Chondrocyte (in vitro differentiated cells): ENCODE measurements at regions not wholly inside any gene's neighbourhood (a gene's known extent, or its start where the extent isn't known, plus 50 kb on each side); places are given as distances from the start of the nearest gene placed in this dataset.

ENCODE experiments used
- DNase-seq: peaks from one replicate; pipeline ENCODE4 v3.0.0; 2021; ENCODE audit warnings: mixed read lengths, low spot score
- H3K27ac Mint-ChIP-seq: one replicate; pipeline ENCODE4 v1.8.0; 2021; ENCODE audit warnings: mild to moderate bottlenecking, moderate library complexity, mixed read lengths; ENCODE audit not compliant: unreplicated experiment
- H3K27me3 Mint-ChIP-seq: 2 replicates; pipeline ENCODE4 v1.8.0; 2021; ENCODE audit warnings: low read depth, mixed read lengths
- H3K36me3 Mint-ChIP-seq: 2 replicates; pipeline ENCODE4 v1.8.0; 2021; ENCODE audit warnings: low read depth, mixed read lengths
- H3K4me1 Mint-ChIP-seq: 2 replicates; pipeline ENCODE4 v1.8.0; 2021; ENCODE audit warnings: low read depth, mild to moderate bottlenecking, mixed read lengths
- H3K4me3 Mint-ChIP-seq: one replicate; pipeline ENCODE4 v1.8.0; 2021; ENCODE audit warnings: mild to moderate bottlenecking, moderate library complexity, mixed read lengths; ENCODE audit not compliant: unreplicated experiment
- H3K9me3 Mint-ChIP-seq: 2 replicates; pipeline ENCODE4 v1.8.0; 2021; ENCODE audit warnings: low read depth, mixed read lengths
- TF ChIP-seq, protein P1 (sequence below): fragments of 200-600 bp; sonication (generic); IDR thresholded peaks from 2 replicates; pipeline ENCODE4 v1.5.0; 2021; ENCODE audit warnings: antibody characterized with exemption, mild to moderate bottlenecking, moderate library complexity

DNA sequence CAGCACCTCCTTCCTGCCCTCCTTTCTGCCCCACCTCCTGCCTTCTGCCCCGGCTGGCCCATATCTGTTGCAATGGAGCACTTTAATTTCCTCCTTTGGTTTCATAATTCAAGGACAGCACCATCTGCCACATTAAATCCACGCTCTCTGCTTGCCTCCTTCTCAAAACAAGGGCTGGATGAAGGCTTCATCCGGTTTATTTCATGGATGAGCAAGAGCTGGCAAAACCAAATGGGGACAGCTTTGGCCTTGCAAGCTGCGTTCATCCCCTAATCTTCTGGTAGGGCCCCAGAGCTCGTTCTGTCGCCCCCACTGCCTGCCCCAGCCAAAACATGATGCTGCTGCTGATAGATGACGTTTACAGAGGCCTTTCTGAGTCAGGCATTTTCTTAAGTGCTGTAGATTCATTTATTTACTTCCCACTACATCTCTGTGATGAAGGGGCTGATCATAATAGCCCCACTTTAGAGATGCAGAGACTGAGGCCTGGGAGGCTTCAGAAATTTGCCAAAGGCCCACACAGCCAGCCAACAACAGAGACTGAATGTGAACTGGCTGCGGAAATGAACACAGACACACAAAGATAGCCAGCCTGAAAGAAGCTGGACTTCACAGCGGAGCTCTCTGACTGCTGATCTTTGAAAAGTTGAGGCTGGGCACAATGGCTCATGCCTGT lies 115.6 kb upstream of the CPEB4 start:
- no peaks in the 10 kb centered on the region for H3K27me3 Mint-ChIP-seq
- H3K4me3 Mint-ChIP-seq: no peak overlapping the region
- H3K4me1 Mint-ChIP-seq: peaks cover 3% of the 10 kb centered on the region
- H3K36me3 Mint-ChIP-seq: no peaks in the 10 kb centered on the region
- H3K27ac Mint-ChIP-seq: no peak overlapping the region
- TF ChIP-seq, protein P1, sequence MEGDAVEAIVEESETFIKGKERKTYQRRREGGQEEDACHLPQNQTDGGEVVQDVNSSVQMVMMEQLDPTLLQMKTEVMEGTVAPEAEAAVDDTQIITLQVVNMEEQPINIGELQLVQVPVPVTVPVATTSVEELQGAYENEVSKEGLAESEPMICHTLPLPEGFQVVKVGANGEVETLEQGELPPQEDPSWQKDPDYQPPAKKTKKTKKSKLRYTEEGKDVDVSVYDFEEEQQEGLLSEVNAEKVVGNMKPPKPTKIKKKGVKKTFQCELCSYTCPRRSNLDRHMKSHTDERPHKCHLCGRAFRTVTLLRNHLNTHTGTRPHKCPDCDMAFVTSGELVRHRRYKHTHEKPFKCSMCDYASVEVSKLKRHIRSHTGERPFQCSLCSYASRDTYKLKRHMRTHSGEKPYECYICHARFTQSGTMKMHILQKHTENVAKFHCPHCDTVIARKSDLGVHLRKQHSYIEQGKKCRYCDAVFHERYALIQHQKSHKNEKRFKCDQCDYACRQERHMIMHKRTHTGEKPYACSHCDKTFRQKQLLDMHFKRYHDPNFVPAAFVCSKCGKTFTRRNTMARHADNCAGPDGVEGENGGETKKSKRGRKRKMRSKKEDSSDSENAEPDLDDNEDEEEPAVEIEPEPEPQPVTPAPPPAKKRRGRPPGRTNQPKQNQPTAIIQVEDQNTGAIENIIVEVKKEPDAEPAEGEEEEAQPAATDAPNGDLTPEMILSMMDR: no peak
- H3K9me3 Mint-ChIP-seq: no peaks in the 10 kb centered on the region
- no peak for DNase-seq

DNA sequence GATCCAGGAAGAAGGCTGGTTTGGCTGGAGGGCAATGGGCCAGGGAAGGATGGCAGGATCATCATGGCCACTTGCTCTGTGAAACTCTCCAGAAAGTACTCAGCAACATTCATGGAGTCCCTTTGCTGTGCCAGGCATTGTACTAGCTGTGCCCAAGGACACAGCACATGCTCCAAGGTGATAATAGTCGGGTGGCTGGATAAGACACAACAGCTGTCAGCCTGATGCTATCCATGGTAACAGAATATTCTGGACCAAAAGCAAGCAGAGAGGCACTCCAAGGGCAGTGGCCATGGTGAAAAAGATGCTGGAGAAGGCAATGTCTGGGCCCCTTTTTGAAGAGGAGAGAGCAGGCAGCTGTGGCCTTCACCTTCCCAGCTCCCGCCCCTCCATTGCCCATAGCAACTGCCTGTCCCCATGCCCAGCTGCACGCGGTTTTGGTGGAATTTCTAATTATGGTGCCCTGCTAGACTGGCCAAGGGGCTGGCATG lies 113.8 kb upstream of the CPEB4 start:
- Mint-ChIP-seq H3K9me3 (no peaks in the 10 kb centered on the region), H3K36me3 (no peaks in the 10 kb centered on the region), H3K4me3 (no peak overlapping the region), H3K27ac (no peak overlapping the region), H3K27me3 (no peaks in the 10 kb centered on the region), H3K4me1 (no peaks in the 10 kb centered on the region)
- no peak for DNase-seq
- TF ChIP-seq, protein P1: no peak

DNA sequence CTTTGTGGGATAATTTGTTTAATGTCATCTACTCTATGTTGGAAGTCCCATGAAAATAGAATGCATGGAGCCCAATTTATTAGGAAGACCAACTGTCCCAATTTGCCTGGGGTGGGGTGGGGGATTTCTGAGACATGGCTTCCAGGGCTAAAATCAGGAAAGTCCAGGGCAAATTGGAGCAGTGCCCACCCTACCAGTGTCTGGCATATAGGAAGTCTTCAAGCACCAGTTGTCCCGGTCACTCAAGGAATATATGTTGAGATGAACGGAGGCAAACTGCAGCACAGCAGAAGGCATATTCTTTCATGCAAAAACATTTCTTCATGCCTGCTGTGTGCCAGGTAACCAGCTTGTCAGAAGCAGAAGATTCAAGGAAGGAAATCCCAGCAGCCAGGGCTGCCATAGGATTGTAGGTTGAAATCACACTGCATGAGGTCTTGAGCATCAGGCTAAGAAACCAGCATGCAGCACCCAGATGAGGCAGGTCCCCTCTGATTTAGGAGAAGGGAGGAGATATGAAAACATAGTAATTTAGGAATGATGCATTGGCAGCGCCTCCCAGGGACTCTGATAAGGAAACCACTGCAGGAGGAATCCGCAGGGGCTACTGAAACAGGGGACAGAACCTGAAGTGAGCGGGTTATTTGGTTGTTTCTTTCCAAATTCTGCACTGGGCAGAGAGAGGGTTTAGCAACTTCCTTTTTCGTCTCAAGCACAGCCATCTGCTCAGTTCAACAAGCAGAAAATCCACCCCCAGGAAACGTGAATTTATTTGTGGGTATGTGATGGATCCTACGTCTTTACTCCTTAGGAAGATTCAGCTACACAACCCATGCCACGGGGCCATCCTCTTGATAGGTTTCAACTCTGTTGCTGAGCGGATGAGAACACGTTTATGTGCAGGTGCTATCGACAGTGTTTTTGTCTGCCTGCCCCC lies 112.6 kb upstream of the CPEB4 start:
- Mint-ChIP-seq H3K4me3 (no peak overlapping the region), H3K9me3 (no peaks in the 10 kb centered on the region), H3K27me3 (no peaks in the 10 kb centered on the region), H3K36me3 (no peaks in the 10 kb centered on the region), H3K4me1 (no peaks in the 10 kb centered on the region), H3K27ac (no peak overlapping the region)
- DNase-seq: no peak
- TF ChIP-seq, protein P1: no peak

DNA sequence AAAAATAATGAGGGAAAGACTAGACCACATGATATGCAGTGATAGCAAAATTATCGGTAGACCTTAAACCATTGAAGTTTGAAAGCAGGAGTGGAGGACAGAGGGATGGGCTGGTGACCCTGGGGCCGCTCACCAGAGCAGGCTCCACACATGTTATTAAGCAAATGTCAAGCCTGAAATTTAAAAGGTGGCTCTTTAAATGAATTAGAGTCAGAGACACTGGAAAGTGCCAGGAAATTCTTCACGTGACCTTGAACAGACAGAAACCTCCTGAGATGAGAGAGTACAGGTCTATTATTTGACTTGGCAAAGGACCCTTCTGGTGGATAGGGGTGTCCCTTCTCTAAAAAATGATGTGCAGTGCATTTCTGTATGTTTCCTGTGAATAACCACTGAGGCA lies 111.0 kb upstream of the CPEB4 start:
- Mint-ChIP-seq H3K27ac (no peak overlapping the region), H3K27me3 (no peaks in the 10 kb centered on the region), H3K4me1 (peaks cover 10% of the 10 kb centered on the region), H3K36me3 (no peaks in the 10 kb centered on the region), H3K4me3 (no peak overlapping the region), H3K9me3 (no peaks in the 10 kb centered on the region)
- TF ChIP-seq, protein P1: no peak
- no peak for DNase-seq

DNA sequence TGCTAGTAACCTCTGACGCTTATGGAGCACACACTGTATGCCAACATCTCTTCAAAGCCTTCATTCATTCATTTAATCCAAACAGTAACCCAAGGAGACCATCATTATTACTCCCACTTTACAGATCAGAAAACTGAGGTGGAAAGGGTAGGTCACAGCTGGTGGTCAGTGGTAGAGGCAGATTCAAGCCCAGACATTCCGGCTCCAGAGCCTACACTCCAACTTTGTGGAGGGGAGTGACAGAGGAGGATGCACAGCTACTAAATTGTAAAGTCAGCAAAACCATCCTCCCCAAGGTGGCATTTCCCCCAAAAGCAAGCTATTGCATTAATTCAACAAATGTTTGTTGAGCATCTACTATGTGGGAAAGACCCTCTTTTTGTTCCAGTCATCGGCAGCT lies 110.5 kb upstream of the CPEB4 start:
- no peak overlapping the region for H3K4me3 Mint-ChIP-seq

More for the DNA sequence above, 110.5 kb upstream of the CPEB4 start:
- no peak for DNase-seq
- no peaks in the 10 kb centered on the region for H3K36me3 Mint-ChIP-seq
- no peak overlapping the region for H3K27ac Mint-ChIP-seq
- no peaks in the 10 kb centered on the region for H3K9me3 Mint-ChIP-seq
- H3K4me1 Mint-ChIP-seq: peaks cover 15% of the 10 kb centered on the region
- H3K27me3 Mint-ChIP-seq: no peaks in the 10 kb centered on the region
- TF ChIP-seq, protein P1: no peak
